DND-41 (cell line): ENCODE measurements at regions not wholly inside any gene's neighbourhood (a gene's known extent, or its start where the extent isn't known, plus 50 kb on each side); places are given as distances from the start of the nearest gene placed in this dataset.

Experiments used
- ATAC-seq: fragments of 200-7000 bp; cut with Tn5 transposase; 3 replicates; pipeline ENCODE4 v1.9.1; 2021; ENCODE audit warnings: low read depth; ENCODE audit not compliant: insufficient read depth
- DNase-seq: peaks from one replicate; pipeline ENCODE4 v3.0.0-alpha.2; 2020
- H2AFZ ChIP-seq: 2 replicates; pipeline ENCODE4 v1.6.0; 2012; ENCODE audit warnings: low read depth, low read length
- H3K27ac ChIP-seq: 2 replicates; pipeline ENCODE4 v1.5.1; 2012; ENCODE audit warnings: low read length, inconsistent platforms
- H3K27me3 ChIP-seq: fragments of 200-600 bp; sonication (generic); 2 replicates; pipeline ENCODE4 v1.6.0; 2012; ENCODE audit warnings: low read length, mild to moderate bottlenecking, inconsistent platforms; ENCODE audit not compliant: insufficient read depth, poor library complexity
- H3K36me3 ChIP-seq: 2 replicates; pipeline ENCODE4 v1.5.1; 2012; ENCODE audit warnings: low read length, inconsistent platforms; ENCODE audit not compliant: insufficient read depth
- H3K4me1 ChIP-seq: 2 replicates; pipeline ENCODE4 v1.5.1; 2012; ENCODE audit warnings: mild to moderate bottlenecking, low read length; ENCODE audit not compliant: insufficient read depth
- H3K4me2 ChIP-seq: 2 replicates; pipeline ENCODE4 v1.6.0; 2012; ENCODE audit warnings: mild to moderate bottlenecking, moderate library complexity, low read length, inconsistent platforms; ENCODE audit not compliant: insufficient read depth
- H3K4me3 ChIP-seq, 2 experiments: fragments of 200-600 bp in 1 of 2; shearing (Covaris generic) in 1 of 2; 2 replicates each; pipeline ENCODE4 v1.5.1; 2012 to 2016; ENCODE audit warnings: inconsistent platforms in 2 of 2, low read length in 2 of 2, mild to moderate bottlenecking in 2 of 2, low read depth in 1 of 2, moderate library complexity in 1 of 2
- H3K79me2 ChIP-seq: 2 replicates; pipeline ENCODE4 v1.6.0; 2012; ENCODE audit warnings: low read length, inconsistent platforms; ENCODE audit not compliant: insufficient read depth
- H3K9ac ChIP-seq: 2 replicates; pipeline ENCODE4 v1.6.0; 2012; ENCODE audit warnings: low read depth, mild to moderate bottlenecking, inconsistent platforms, low read length, moderate library complexity
- H3K9me3 ChIP-seq: 2 replicates; pipeline ENCODE4 v1.5.1; 2012; ENCODE audit warnings: low read length, moderate library complexity, mild to moderate bottlenecking, inconsistent platforms; ENCODE audit not compliant: insufficient read depth, severe bottlenecking
- H4K20me1 ChIP-seq: 2 replicates; pipeline ENCODE4 v1.6.0; 2012; ENCODE audit warnings: low read length; ENCODE audit not compliant: insufficient read depth
- EZH2 ChIP-seq: IDR thresholded peaks from 3 replicates; pipeline ENCODE4 v1.6.1; 2012; ENCODE audit warnings: borderline replicate concordance, low read depth, mild to moderate bottlenecking, moderate library complexity, low read length, inconsistent platforms; ENCODE audit not compliant: severe bottlenecking
- TF ChIP-seq, protein P1 (sequence below): IDR thresholded peaks from 2 replicates; pipeline ENCODE4 v1.5.1; 2012; ENCODE audit warnings: borderline replicate concordance, low read length, moderate library complexity, mild to moderate bottlenecking; ENCODE audit not compliant: poor library complexity, severe bottlenecking; ENCODE audit errors: extremely low read depth

DNA sequence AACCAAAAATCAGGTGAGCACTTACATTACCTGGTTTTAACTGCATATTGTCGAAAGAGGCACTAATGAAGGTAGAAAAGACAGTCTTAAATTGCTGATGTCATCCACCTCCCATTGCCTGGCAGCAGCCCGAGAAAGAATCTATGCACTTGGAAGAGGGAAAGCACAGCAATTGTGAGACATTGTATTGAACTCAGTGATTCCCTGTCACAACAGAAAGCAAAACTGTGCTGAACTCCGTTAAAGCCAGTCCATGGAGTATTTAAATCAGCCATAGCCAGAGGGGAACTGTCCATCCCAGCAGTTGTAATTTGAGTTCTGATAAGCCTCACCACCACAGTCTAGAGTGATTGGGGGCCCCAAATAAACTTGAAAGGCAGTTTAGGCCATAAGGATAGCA, 466.6 kb upstream of the PCDH9 start:
- no peak for DNase-seq
- no peak for ATAC-seq
- Histone ChIP-seq H3K9me3 (no peaks in the 10 kb centered on the region), H3K9ac (no peak overlapping the region), H3K79me2 (no peaks in the 10 kb centered on the region), H3K36me3 (no peaks in the 10 kb centered on the region), H3K27ac (no peak overlapping the region), H4K20me1 (no peaks in the 10 kb centered on the region), H2AFZ (no peak overlapping the region), H3K4me3 (no peak overlapping the region), H3K4me1 (no peaks in the 10 kb centered on the region), H3K4me2 (no peak overlapping the region), H3K27me3 (no peaks in the 10 kb centered on the region)
- TF ChIP-seq, protein P1, sequence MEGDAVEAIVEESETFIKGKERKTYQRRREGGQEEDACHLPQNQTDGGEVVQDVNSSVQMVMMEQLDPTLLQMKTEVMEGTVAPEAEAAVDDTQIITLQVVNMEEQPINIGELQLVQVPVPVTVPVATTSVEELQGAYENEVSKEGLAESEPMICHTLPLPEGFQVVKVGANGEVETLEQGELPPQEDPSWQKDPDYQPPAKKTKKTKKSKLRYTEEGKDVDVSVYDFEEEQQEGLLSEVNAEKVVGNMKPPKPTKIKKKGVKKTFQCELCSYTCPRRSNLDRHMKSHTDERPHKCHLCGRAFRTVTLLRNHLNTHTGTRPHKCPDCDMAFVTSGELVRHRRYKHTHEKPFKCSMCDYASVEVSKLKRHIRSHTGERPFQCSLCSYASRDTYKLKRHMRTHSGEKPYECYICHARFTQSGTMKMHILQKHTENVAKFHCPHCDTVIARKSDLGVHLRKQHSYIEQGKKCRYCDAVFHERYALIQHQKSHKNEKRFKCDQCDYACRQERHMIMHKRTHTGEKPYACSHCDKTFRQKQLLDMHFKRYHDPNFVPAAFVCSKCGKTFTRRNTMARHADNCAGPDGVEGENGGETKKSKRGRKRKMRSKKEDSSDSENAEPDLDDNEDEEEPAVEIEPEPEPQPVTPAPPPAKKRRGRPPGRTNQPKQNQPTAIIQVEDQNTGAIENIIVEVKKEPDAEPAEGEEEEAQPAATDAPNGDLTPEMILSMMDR = no peak
- TF ChIP-seq EZH2 = no peak

DNA sequence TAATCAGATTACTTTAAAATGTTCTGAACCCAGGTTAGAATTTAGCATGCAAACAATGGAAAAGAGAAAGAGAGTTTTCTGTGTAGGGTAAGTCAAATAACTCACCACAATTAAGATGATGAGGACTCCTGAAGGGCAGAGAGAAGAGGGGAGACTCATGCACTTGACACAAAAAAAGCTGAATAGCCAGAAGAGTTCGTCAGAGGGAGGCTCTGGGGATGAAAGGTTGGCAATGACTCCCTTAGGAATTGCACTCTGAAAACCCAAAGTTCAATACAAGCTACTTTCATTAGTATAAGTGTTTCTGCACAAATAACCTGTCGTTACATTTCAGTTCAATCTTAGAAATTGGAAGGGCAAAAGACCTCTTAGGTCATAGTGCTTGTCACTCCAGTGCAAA, 434.4 kb upstream of the PCDH9 start:
- Histone ChIP-seq H4K20me1 (no peaks in the 10 kb centered on the region), H3K9me3 (no peaks in the 10 kb centered on the region), H3K4me1 (no peaks in the 10 kb centered on the region), H3K27ac (no peak overlapping the region), H3K4me3 (no peak overlapping the region), H3K79me2 (no peaks in the 10 kb centered on the region), H3K4me2 (no peak overlapping the region), H3K36me3 (no peaks in the 10 kb centered on the region), H2AFZ (no peak overlapping the region), H3K9ac (no peak overlapping the region), H3K27me3 (no peaks in the 10 kb centered on the region)
- DNase-seq = no peak
- TF ChIP-seq, protein P1 = no peak
- no peak for TF ChIP-seq EZH2
- no peak for ATAC-seq

DNA sequence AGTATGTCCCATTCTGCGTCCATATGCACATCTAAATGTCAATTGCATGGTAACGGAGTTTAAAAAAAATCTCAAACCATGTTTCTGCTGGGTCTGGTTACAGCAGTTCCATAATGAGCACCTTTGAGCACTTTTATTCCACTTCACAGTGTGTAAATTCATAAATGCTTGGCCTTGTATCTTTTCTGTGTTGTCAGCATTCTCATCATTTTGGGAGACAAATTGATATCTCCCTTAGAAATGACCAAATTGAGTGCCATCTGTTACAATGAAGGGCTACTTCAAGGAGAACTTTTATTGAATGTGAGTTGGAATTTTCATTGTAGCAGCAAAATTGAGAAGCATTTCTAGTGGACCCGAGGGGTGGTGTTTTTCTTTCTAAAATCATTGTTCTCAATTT, 432.9 kb upstream of the PCDH9 start:
- Histone ChIP-seq H3K9me3 (no peaks in the 10 kb centered on the region), H3K4me1 (no peaks in the 10 kb centered on the region), H4K20me1 (no peaks in the 10 kb centered on the region), H3K4me3 (no peak overlapping the region), H3K4me2 (no peak overlapping the region), H3K79me2 (no peaks in the 10 kb centered on the region), H3K27me3 (no peaks in the 10 kb centered on the region), H3K36me3 (no peaks in the 10 kb centered on the region), H3K27ac (no peak overlapping the region), H3K9ac (no peak overlapping the region), H2AFZ (no peak overlapping the region)
- no peak for ATAC-seq
- DNase-seq = no peak
- TF ChIP-seq, protein P1 = no peak
- TF ChIP-seq EZH2 = no peak

DNA sequence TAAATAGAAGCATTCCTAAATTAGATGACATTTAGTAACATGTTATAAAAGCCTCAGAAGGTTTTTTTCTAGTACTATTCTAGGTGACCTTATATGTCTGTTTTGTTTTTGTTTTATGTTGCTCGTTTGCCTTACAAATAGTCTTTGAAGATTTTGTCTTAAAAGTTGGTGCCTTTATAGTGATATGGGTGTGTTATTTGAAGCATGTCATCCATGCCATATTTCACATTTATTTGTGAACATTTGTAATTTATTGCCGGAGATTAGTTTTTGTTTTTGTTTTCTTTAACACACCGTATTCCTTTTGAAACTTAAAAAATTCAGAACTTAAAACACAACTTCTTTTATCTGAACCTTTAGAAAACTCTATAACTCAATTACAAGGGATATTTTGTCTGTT, 422.8 kb upstream of the PCDH9 start:
- no peak overlapping the region for H2AFZ ChIP-seq
- no peak overlapping the region for H3K27ac ChIP-seq
- H3K79me2 ChIP-seq = no peaks in the 10 kb centered on the region
- TF ChIP-seq EZH2 = no peak
- TF ChIP-seq, protein P1 = no peak
- DNase-seq (no peak), ATAC-seq (no peak)
- H3K4me3 ChIP-seq = no peak overlapping the region; a peak in 1 of 4 replicates
- H3K4me1 ChIP-seq = no peaks in the 10 kb centered on the region
- no peaks in the 10 kb centered on the region for H4K20me1 ChIP-seq
- H3K27me3 ChIP-seq = no peaks in the 10 kb centered on the region
- H3K4me2 ChIP-seq = no peak overlapping the region
- H3K9ac ChIP-seq = no peak overlapping the region
- H3K9me3 ChIP-seq = no peaks in the 10 kb centered on the region
- no peaks in the 10 kb centered on the region for H3K36me3 ChIP-seq
